A549 (cell line): ENCODE measurements at regions not wholly inside any gene's neighbourhood (a gene's known extent, or its start where the extent isn't known, plus 50 kb on each side); places are given as distances from the start of the nearest gene placed in this dataset.

Experiments
- BCL3 ChIP-seq: fragments of >200 bp; sonication (Bioruptor Twin); formaldehyde crosslinking; IDR thresholded peaks from 3 replicates; pipeline ENCODE4 v1.6.1; 2016
- BHLHE40 ChIP-seq: IDR thresholded peaks from 2 replicates; pipeline ENCODE4 v1.6.1; 2012; ENCODE audit warnings: low read depth, low read length, inconsistent platforms
- CTCF ChIP-seq: fragments of >200 bp; sonication (Bioruptor Twin); formaldehyde crosslinking; IDR thresholded peaks from 3 replicates; pipeline ENCODE4 v1.5.1; 2016
- ESRRA ChIP-seq: fragments of 150-350 bp; IDR thresholded peaks from 2 replicates; pipeline ENCODE4 v1.6.1; 2014; ENCODE audit warnings: mild to moderate bottlenecking, low read length, borderline replicate concordance
- HOXA7 ChIP-seq: fragments of 250-450 bp; sonication (Bioruptor Pico); IDR thresholded peaks from 2 replicates; pipeline ENCODE4 v1.5.0; 2020; ENCODE audit warnings: mild to moderate bottlenecking, moderate library complexity
- MYC ChIP-seq: IDR thresholded peaks from 2 replicates; pipeline ENCODE4 v1.6.1; 2012; ENCODE audit warnings: mild to moderate bottlenecking, inconsistent platforms, low read length, improper control_type of control experiment, borderline replicate concordance
- NPAS2 ChIP-seq: fragments of 250-450 bp; sonication (Bioruptor Pico); IDR thresholded peaks from 2 replicates; pipeline ENCODE4 v1.8.0; 2022; ENCODE audit warnings: mild to moderate bottlenecking, moderate library complexity, borderline replicate concordance
- NR3C1 ChIP-seq: fragments of >200 bp; sonication (Bioruptor Twin); formaldehyde crosslinking; IDR thresholded peaks from 3 replicates; pipeline ENCODE4 v1.6.1; 2017
- RAD21 ChIP-seq, 2 experiments: fragments of >200 bp in 1 of 2; sonication (Bioruptor Twin) in 1 of 2; formaldehyde crosslinking in 1 of 2; IDR thresholded peaks in 1 of 2; conservative IDR thresholded peaks in 1 of 2; 2 replicates in 1 of 2; 3 replicates in 1 of 2; pipeline ENCODE4 v1.6.1; 2012 to 2018; ENCODE audit warnings: inconsistent platforms in 1 of 2
- RFX5 ChIP-seq: fragments of 450-650 bp; IDR thresholded peaks from 2 replicates; pipeline ENCODE4 v1.7.1; 2014; ENCODE audit warnings: antibody characterized with exemption, mild to moderate bottlenecking, moderate library complexity
- SMC3 ChIP-seq: fragments of >200 bp; sonication (Bioruptor Twin); formaldehyde crosslinking; IDR thresholded peaks from 3 replicates; pipeline ENCODE4 v1.6.1; 2018; ENCODE audit warnings: inconsistent platforms

- TF ChIP-seq RFX5 (no peak), CTCF (no peak), BHLHE40 (no peak), BCL3 (no peak), HOXA7 (no peak), MYC (no peak), ESRRA (no peak), SMC3 (no peak), RAD21 (conservative IDR thresholded peaks at IDR 0.05 in 1 of 2, IDR thresholded peaks at IDR 0.05 in 1 of 2) (no peak), NPAS2 (CRISPR knock-in tag) (no peak), NR3C1 (no peak)
Observed at GRCh38 chrX:109125304-109125703, 356.6 kb downstream of the GUCY2F start.
